Effector CD8-positive, alpha-beta T cell (primary cell): ENCODE measurements at regions not wholly inside any gene's neighbourhood (a gene's known extent, or its start where the extent isn't known, plus 50 kb on each side); places are given as distances from the start of the nearest gene placed in this dataset.

Experiments used
- DNase-seq: peaks from one replicate; lab custom pipeline; 2025; lab: John Stamatoyannopoulos, UW

- no peak for DNase-seq
These were observed 266.8 kb downstream of the MN1 start for GRCh38 chr22:27534720-27535125.

GRCh38 chr22:27535452-27535851 is 266.1 kb downstream of the MN1 start:
- no peak for DNase-seq

- DNase-seq, result no peak
These were observed 264.1 kb downstream of the MN1 start for GRCh38 chr22:27537501-27537900.

- no peak for DNase-seq
These were observed 262.9 kb downstream of the MN1 start for GRCh38 chr22:27538666-27539065.

GRCh38 chr22:27540247-27540646 is 261.3 kb downstream of the MN1 start:
- DNase-seq, result no peak

- no peak for DNase-seq
These were observed 260.7 kb downstream of the MN1 start for GRCh38 chr22:27540656-27541396.

GRCh38 chr22:27541836-27542235 is 259.7 kb downstream of the MN1 start:
- DNase-seq, result no peak

- DNase-seq, result no peak
These were observed 259.0 kb downstream of the MN1 start for GRCh38 chr22:27542602-27543001.

- DNase-seq, result no peak
These were observed 258.1 kb downstream of the MN1 start for GRCh38 chr22:27543460-27543859.

GRCh38 chr22:27545085-27545484 is 256.5 kb downstream of the MN1 start:
- DNase-seq, result no peak

- DNase-seq, result no peak
These were observed 255.2 kb downstream of the MN1 start for GRCh38 chr22:27546157-27546935.

- no peak for DNase-seq
These were observed 250.2 kb downstream of the MN1 start for GRCh38 chr22:27551402-27551801.

GRCh38 chr22:27552176-27552575 is 249.4 kb downstream of the MN1 start:
- no peak for DNase-seq

GRCh38 chr22:27552863-27553262 is 248.7 kb downstream of the MN1 start:
- DNase-seq, result no peak

GRCh38 chr22:27554106-27554811 is 247.3 kb downstream of the MN1 start:
- DNase-seq, result no peak

- DNase-seq, result no peak
These were observed 246.6 kb downstream of the MN1 start for GRCh38 chr22:27554841-27555456.

- DNase-seq, result no peak
These were observed 245.2 kb downstream of the MN1 start for GRCh38 chr22:27556371-27556770.

GRCh38 chr22:27557286-27558008 is 244.1 kb downstream of the MN1 start:
- DNase-seq, result no peak

GRCh38 chr22:27558658-27559371 is 242.7 kb downstream of the MN1 start:
- no peak for DNase-seq

- no peak for DNase-seq
These were observed 240.8 kb downstream of the MN1 start for GRCh38 chr22:27560781-27561180.
